Neuron (in vitro differentiated cells): ENCODE measurements at regions not wholly inside any gene's neighbourhood (a gene's known extent, or its start where the extent isn't known, plus 50 kb on each side); places are given as distances from the start of the nearest gene placed in this dataset.

Source experiments
- H2AFZ ChIP-seq: one replicate; pipeline ENCODE4 v1.6.1; 2013; ENCODE audit warnings: low read depth, mild to moderate bottlenecking, inconsistent platforms, low read length, moderate library complexity
- H3K27me3 ChIP-seq: one replicate; pipeline ENCODE4 v1.6.1; 2013; ENCODE audit warnings: low read length; ENCODE audit not compliant: insufficient read depth
- H3K36me3 ChIP-seq: one replicate; pipeline ENCODE4 v1.6.1; 2013; ENCODE audit warnings: low read length; ENCODE audit not compliant: insufficient read depth
- H3K4me1 ChIP-seq: one replicate; pipeline ENCODE4 v1.6.1; 2013; ENCODE audit warnings: low read length; ENCODE audit not compliant: insufficient read depth
- H3K4me3 ChIP-seq: 2 replicates; pipeline ENCODE4 v1.5.1; 2013; ENCODE audit warnings: mild to moderate bottlenecking, low read length, moderate library complexity
- H3K9me3 ChIP-seq: one replicate; pipeline ENCODE4 v1.6.1; 2013; ENCODE audit warnings: low read length

DNA sequence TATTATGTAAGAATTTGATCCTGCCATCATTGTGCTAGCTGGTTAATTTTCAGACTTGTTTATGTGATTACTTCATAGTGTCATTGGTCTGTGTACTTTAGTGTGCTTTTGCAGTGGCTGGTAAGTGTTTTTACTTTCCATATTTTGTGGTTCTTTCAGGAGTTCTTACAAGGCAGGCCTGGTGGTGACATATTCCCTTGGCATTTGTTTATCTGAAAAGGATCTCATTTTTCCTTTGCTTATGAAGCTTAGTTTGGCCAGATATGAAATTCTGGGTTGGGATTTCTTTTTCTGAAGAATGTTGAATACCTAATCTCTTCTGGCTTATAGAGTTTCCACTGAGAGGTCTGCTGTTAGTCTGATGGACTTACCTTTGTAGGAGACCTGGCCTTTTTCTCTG, 72.8 kb upstream of the MC4R start:
- H3K4me3 ChIP-seq = no peak overlapping the region
- no peaks in the 10 kb centered on the region for H3K9me3 ChIP-seq
- no peak overlapping the region for H2AFZ ChIP-seq
- H3K4me1 ChIP-seq = no peaks in the 10 kb centered on the region
- H3K27me3 ChIP-seq = no peaks in the 10 kb centered on the region
- H3K36me3 ChIP-seq = no peaks in the 10 kb centered on the region

DNA sequence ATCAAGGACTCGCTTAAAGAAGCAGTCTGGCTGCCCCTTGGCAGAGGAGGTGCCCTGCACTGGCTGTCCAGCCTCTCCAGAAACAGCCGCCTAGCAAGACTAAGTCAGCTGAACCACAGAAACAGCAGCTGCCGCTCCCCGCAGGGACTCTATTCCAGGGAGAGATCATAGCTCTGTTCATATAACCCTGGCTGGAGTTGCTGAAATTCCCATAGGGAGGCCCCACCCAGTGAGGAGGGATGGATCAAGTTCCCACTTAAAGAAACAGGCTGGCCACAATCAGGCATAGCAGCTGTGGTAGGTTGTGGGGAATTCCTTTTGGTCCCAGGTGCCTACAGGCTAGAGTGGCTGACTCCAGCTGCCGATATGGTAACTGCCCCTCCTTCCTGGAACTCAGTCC, 74.2 kb upstream of the MC4R start:
- H2AFZ ChIP-seq = no peak overlapping the region
- no peaks in the 10 kb centered on the region for H3K9me3 ChIP-seq
- no peak overlapping the region for H3K4me3 ChIP-seq
- no peaks in the 10 kb centered on the region for H3K27me3 ChIP-seq
- no peaks in the 10 kb centered on the region for H3K36me3 ChIP-seq
- no peaks in the 10 kb centered on the region for H3K4me1 ChIP-seq

DNA sequence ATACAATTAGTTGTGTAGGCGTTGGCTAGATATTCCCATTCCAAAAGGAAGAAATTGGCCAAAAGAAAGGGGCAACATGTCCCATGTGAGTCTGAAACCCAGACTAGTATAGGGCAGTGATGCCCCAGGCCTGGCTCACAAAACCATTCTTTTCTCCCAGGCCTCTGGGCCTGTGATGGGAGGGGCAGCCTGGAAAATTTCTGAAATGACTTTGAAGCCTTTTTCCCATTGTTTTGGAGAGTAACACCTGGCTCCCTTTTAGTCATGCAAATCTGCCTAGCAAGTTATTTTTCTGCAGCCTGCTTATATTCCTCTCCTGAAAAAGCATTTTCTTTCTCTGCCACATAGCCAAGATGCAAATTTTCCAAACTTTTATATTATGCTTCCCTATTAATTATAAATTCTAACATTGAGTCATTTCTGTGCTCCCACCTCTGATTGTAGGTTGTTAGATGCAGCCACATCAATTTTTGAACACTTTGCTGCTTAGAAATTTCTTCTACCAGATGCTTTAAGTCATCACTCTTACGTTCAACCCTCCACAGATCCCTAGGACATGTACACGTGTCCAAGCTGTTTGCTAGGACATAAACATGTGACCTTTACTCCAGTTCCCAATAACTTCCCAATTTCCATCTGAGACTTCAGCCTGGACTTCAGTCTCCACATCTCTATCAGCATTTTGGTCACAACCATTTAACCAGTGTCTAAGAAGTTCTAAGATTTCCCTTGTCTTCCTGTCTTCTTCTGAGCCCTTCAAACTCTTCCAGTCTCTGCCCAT, 76.1 kb upstream of the MC4R start:
- Histone ChIP-seq H3K27me3 (no peaks in the 10 kb centered on the region), H3K36me3 (no peaks in the 10 kb centered on the region), H3K4me1 (no peaks in the 10 kb centered on the region), H2AFZ (no peak overlapping the region), H3K9me3 (no peaks in the 10 kb centered on the region), H3K4me3 (no peak overlapping the region)

- no peak overlapping the region for H3K4me3 ChIP-seq
- no peaks in the 10 kb centered on the region for H3K9me3 ChIP-seq
- no peaks in the 10 kb centered on the region for H3K36me3 ChIP-seq
- no peaks in the 10 kb centered on the region for H3K27me3 ChIP-seq
- H3K4me1 ChIP-seq = no peaks in the 10 kb centered on the region
- no peak overlapping the region for H2AFZ ChIP-seq
Measured at GRCh38 chr18:60452421-60452820, 79.8 kb upstream of the MC4R start.

GRCh38 chr18:60466677-60467076, 94.1 kb upstream of the MC4R start:
- no peak overlapping the region for H2AFZ ChIP-seq
- no peaks in the 10 kb centered on the region for H3K9me3 ChIP-seq
- H3K27me3 ChIP-seq = no peaks in the 10 kb centered on the region
- no peaks in the 10 kb centered on the region for H3K4me1 ChIP-seq
- H3K4me3 ChIP-seq = no peak overlapping the region
- H3K36me3 ChIP-seq = no peaks in the 10 kb centered on the region

DNA sequence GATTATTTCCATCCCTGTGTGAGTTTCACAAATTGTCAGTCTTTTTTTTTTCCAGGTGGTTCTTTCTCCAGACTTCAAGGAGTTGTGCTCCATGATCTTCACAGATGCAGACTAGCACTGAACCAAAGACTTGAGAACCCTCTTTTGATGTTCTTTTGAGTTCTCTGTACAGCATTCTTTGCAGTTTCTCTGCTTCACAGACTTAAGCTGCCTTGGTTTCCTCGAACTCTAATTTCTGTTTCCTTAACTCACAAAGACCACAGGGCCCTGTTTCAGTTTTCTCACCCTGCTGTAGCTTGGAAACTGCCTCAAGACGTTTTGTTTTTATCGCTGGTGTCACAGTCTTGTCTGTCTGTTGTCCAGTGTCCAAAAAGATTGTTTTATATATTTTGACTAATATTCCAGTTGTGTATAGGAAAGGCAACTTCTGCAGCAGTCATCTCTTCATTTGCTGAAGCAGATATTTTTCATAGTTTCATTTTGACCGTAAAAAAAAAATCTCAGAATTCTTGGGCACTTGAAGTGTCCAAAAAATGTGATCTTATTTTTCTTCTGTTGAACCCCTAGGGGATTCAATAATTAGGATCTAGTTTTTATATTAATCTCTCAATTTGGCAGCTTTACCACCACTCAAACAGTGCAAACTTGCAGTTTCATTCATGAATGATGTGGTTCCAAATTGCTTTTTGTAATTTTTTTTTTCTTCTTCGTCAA, 97.0 kb upstream of the MC4R start:
- no peaks in the 10 kb centered on the region for H3K9me3 ChIP-seq
- H3K4me3 ChIP-seq = no peak overlapping the region
- H2AFZ ChIP-seq = no peak overlapping the region

DNA sequence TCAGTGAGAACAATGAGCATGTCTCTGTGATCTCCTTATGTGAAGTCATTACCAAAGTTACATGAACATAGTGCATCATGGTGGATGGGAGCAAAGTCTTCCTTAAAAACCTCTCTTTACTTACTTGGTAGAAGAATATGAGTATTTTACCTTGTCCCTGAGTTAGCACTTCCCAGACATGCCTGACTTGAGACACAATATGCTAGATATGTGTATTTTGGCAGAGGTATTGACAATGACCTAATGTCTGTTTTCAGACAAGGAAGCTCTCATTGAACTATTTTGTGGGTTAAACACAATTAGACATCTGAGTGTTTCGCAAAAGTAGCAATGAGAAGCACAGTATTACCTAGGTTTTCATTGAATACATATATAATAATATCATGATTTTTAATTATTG, 99.1 kb upstream of the MC4R start:
- Histone ChIP-seq H3K27me3 (no peaks in the 10 kb centered on the region), H3K4me3 (no peak overlapping the region), H3K4me1 (no peaks in the 10 kb centered on the region), H3K36me3 (no peaks in the 10 kb centered on the region), H3K9me3 (no peaks in the 10 kb centered on the region), H2AFZ (no peak overlapping the region)

More for the DNA sequence above, 97.0 kb upstream of the MC4R start:
- no peaks in the 10 kb centered on the region for H3K27me3 ChIP-seq
- no peaks in the 10 kb centered on the region for H3K36me3 ChIP-seq
- H3K4me1 ChIP-seq = no peaks in the 10 kb centered on the region

GRCh38 chr18:60485201-60485600, 112.6 kb upstream of the MC4R start:
- Histone ChIP-seq H2AFZ (no peak overlapping the region), H3K9me3 (no peaks in the 10 kb centered on the region), H3K36me3 (no peaks in the 10 kb centered on the region), H3K4me3 (no peak overlapping the region), H3K4me1 (no peaks in the 10 kb centered on the region), H3K27me3 (no peaks in the 10 kb centered on the region)

GRCh38 chr18:60493066-60493465, 120.5 kb upstream of the MC4R start:
- no peaks in the 10 kb centered on the region for H3K27me3 ChIP-seq
- no peak overlapping the region for H3K4me3 ChIP-seq
- no peaks in the 10 kb centered on the region for H3K36me3 ChIP-seq
- no peaks in the 10 kb centered on the region for H3K4me1 ChIP-seq
- no peak overlapping the region for H2AFZ ChIP-seq
- H3K9me3 ChIP-seq = no peaks in the 10 kb centered on the region

GRCh38 chr18:60499675-60500074, 127.1 kb upstream of the MC4R start:
- Histone ChIP-seq H2AFZ (no peak overlapping the region), H3K36me3 (no peaks in the 10 kb centered on the region), H3K9me3 (no peaks in the 10 kb centered on the region), H3K4me1 (no peaks in the 10 kb centered on the region), H3K27me3 (no peaks in the 10 kb centered on the region), H3K4me3 (no peak overlapping the region)

GRCh38 chr18:60500960-60501359, 128.4 kb upstream of the MC4R start:
- no peaks in the 10 kb centered on the region for H3K9me3 ChIP-seq
- H2AFZ ChIP-seq = no peak overlapping the region
- H3K4me3 ChIP-seq = no peak overlapping the region
- H3K36me3 ChIP-seq = no peaks in the 10 kb centered on the region
- no peaks in the 10 kb centered on the region for H3K27me3 ChIP-seq
- H3K4me1 ChIP-seq = no peaks in the 10 kb centered on the region

- no peak overlapping the region for H2AFZ ChIP-seq
- no peak overlapping the region for H3K4me3 ChIP-seq
- no peaks in the 10 kb centered on the region for H3K27me3 ChIP-seq
- no peaks in the 10 kb centered on the region for H3K36me3 ChIP-seq
- no peaks in the 10 kb centered on the region for H3K4me1 ChIP-seq
- no peaks in the 10 kb centered on the region for H3K9me3 ChIP-seq
Measured at GRCh38 chr18:60502591-60502990, 130.0 kb upstream of the MC4R start.

- Histone ChIP-seq H3K4me3 (no peak overlapping the region), H2AFZ (no peak overlapping the region), H3K9me3 (no peaks in the 10 kb centered on the region), H3K36me3 (no peaks in the 10 kb centered on the region), H3K27me3 (no peaks in the 10 kb centered on the region), H3K4me1 (no peaks in the 10 kb centered on the region)
Measured at GRCh38 chr18:60503199-60503598, 130.6 kb upstream of the MC4R start.
